ENCODE measurements at regions not wholly inside any gene's neighbourhood (a gene's known extent, or its start where the extent isn't known, plus 50 kb on each side); places are given as distances from the start of the nearest gene placed in this dataset.

DNA sequence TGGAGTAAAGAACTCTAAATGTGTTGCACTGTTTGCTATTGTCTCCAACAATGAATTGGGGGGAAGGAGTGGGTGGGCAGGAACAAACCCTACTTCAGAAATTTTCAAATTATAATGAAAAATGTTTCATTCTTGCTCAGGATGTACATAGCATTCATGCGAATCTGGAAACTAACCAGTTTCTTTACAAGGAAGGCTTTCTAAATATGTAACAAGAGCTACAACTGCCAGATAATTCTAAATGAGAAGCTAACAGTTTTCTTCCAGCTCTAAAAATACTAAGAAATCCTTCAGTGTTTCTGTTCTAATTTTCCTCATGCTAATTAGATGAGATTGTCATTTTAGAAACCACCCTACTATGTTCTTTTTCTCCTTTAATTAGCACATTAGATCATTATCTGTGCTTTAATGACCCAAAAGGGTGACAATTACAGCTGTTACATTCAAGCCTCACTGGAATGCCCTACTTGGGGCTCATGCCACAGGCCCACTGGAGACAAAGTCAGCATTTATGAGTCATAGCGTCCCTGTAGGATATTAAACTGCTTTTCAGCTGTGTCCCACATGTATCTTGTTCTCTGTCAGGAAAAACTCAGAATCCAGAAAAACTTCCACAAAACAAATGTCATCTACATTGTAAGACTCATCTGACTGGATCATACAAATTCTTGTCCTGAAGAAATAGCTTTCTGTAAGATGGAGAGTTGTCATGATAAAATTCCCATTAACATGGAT, 804.6 kb upstream of the CXADR start:
- Mint-ChIP-seq H3K4me1 (no peaks in the 10 kb centered on the region), H3K36me3 (ENCODE audit: low read depth) (peaks cover 4% of the 10 kb centered on the region; the same call in 1 of the 3 replicates), H3K27me3 (ENCODE audit: insufficient read depth, low read depth, poor library complexity) (peaks cover 2% of the 10 kb centered on the region), H3K27ac (no peak overlapping the region), H3K9me3 (peaks cover 4% of the 10 kb centered on the region; the same call in 1 of the 3 replicates), H3K4me3 (no peak overlapping the region)
- Histone ChIP-seq H3K4me2 (no peak overlapping the region), H3K4me1 (ENCODE audit: insufficient read depth) (peaks cover 4% of the 10 kb centered on the region; the same call in 1 of the 2 replicates), H3K27me3 (ENCODE audit: insufficient read depth) (no peaks in the 10 kb centered on the region), H2AFZ (no peak overlapping the region), H3K36me3 (ENCODE audit: insufficient read depth) (no peaks in the 10 kb centered on the region), H3K27ac (ENCODE audit: low read depth) (no peak overlapping the region), H4K20me1 (replicated peaks; ENCODE audit: insufficient read depth) (no peaks in the 10 kb centered on the region), H3K9me2 (ENCODE audit: insufficient read depth) (no peaks in the 10 kb centered on the region), H3K4me3 (no peak overlapping the region), H3F3A (replicated peaks; ENCODE audit: low read depth) (no peaks in the 10 kb centered on the region), H3K79me2 (replicated peaks; ENCODE audit: insufficient read depth) (no peaks in the 10 kb centered on the region)
- no peak for ATAC-seq
- TF ChIP-seq EZH2 (IDR thresholded peaks at IDR 0.05; ENCODE audit: low read depth, unreplicated experiment) (no peak), EZH2phosphoT487 (IDR thresholded peaks at IDR 0.05; ENCODE audit: unreplicated experiment) (no peak)
- TF ChIP-seq, protein P1, sequence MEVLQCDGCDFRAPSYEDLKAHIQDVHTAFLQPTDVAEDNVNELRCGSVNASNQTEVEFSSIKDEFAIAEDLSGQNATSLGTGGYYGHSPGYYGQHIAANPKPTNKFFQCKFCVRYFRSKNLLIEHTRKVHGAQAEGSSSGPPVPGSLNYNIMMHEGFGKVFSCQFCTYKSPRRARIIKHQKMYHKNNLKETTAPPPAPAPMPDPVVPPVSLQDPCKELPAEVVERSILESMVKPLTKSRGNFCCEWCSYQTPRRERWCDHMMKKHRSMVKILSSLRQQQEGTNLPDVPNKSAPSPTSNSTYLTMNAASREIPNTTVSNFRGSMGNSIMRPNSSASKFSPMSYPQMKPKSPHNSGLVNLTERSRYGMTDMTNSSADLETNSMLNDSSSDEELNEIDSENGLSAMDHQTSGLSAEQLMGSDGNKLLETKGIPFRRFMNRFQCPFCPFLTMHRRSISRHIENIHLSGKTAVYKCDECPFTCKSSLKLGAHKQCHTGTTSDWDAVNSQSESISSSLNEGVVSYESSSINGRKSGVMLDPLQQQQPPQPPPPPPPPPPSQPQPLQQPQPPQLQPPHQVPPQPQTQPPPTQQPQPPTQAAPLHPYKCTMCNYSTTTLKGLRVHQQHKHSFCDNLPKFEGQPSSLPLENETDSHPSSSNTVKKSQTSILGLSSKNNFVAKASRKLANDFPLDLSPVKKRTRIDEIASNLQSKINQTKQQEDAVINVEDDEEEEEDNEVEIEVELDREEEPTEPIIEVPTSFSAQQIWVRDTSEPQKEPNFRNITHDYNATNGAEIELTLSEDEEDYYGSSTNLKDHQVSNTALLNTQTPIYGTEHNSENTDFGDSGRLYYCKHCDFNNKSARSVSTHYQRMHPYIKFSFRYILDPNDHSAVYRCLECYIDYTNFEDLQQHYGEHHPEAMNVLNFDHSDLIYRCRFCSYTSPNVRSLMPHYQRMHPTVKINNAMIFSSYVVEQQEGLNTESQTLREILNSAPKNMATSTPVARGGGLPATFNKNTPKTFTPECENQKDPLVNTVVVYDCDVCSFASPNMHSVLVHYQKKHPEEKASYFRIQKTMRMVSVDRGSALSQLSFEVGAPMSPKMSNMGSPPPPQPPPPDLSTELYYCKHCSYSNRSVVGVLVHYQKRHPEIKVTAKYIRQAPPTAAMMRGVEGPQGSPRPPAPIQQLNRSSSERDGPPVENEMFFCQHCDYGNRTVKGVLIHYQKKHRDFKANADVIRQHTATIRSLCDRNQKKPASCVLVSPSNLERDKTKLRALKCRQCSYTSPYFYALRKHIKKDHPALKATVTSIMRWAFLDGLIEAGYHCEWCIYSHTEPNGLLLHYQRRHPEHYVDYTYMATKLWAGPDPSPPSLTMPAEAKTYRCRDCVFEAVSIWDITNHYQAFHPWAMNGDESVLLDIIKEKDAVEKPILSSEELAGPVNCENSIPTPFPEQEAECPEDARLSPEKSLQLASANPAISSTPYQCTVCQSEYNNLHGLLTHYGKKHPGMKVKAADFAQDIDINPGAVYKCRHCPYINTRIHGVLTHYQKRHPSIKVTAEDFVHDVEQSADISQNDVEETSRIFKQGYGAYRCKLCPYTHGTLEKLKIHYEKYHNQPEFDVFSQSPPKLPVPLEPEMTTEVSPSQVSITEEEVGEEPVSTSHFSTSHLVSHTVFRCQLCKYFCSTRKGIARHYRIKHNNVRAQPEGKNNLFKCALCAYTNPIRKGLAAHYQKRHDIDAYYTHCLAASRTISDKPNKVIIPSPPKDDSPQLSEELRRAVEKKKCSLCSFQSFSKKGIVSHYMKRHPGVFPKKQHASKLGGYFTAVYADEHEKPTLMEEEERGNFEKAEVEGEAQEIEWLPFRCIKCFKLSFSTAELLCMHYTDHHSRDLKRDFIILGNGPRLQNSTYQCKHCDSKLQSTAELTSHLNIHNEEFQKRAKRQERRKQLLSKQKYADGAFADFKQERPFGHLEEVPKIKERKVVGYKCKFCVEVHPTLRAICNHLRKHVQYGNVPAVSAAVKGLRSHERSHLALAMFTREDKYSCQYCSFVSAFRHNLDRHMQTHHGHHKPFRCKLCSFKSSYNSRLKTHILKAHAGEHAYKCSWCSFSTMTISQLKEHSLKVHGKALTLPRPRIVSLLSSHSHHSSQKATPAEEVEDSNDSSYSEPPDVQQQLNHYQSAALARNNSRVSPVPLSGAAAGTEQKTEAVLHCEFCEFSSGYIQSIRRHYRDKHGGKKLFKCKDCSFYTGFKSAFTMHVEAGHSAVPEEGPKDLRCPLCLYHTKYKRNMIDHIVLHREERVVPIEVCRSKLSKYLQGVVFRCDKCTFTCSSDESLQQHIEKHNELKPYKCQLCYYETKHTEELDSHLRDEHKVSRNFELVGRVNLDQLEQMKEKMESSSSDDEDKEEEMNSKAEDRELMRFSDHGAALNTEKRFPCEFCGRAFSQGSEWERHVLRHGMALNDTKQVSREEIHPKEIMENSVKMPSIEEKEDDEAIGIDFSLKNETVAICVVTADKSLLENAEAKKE (CRISPR knock-in tag; IDR thresholded peaks at IDR 0.05), result no peak
- TF ChIP-seq, protein P2, sequence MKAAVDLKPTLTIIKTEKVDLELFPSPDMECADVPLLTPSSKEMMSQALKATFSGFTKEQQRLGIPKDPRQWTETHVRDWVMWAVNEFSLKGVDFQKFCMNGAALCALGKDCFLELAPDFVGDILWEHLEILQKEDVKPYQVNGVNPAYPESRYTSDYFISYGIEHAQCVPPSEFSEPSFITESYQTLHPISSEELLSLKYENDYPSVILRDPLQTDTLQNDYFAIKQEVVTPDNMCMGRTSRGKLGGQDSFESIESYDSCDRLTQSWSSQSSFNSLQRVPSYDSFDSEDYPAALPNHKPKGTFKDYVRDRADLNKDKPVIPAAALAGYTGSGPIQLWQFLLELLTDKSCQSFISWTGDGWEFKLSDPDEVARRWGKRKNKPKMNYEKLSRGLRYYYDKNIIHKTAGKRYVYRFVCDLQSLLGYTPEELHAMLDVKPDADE (IDR thresholded peaks at IDR 0.05), result no peak
- no peak for DNase-seq (ENCODE audit: low spot score)

All from GM23338 (cell line).